ENCODE measurements at regions not wholly inside any gene's neighbourhood (a gene's known extent, or its start where the extent isn't known, plus 50 kb on each side); places are given as distances from the start of the nearest gene placed in this dataset.

GRCh38 chr12:24404086-24404815 lies 454.8 kb upstream of the SOX5 start:
- DNase-seq = no peak

- DNase-seq = no peak
These were observed 451.1 kb upstream of the SOX5 start for GRCh38 chr12:24400533-24400932.

DNA sequence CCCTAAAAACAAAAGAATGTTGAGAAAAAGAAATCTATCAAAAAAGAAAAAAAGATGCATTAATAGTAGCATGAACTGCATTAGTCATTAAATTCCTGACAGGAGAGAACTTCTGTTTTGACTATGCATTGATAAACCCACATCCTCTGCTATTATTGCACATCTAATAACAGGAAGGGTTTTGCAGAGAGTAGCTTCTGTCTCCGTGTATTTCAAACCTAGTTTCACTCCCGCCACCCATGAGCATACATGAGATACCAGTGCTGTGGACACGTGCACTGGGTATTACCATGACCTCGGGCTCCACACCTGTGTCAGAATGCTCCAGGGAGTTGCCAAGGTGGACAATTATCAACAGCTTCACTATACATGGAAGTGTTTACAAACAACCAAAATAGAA lies 449.1 kb upstream of the SOX5 start:
- no peak for DNase-seq

- DNase-seq = peak; percentile 32
These were observed 446.8 kb upstream of the SOX5 start for GRCh38 chr12:24396224-24396623.

GRCh38 chr12:24394246-24394645 lies 444.8 kb upstream of the SOX5 start:
- no peak for DNase-seq

DNA sequence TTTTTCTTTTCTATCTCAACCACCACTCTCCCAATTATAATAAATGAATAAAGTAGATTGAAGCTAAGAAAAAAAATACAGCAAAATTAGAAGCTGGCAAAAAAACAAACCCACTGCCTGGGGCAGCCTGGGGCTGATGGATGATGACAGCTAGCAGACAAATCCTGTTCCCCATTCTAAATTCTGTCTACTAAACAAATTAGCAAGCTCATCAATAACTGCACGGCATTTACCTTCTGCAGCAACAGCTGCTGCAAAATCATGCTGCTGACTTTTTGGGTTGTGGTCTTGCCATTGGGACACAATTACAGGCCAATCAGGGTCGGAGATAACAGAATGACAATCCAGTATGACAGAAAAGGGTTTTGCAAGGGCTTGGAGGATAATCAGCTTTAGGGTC lies 443.6 kb upstream of the SOX5 start:
- peak; percentile 98 for DNase-seq

DNA sequence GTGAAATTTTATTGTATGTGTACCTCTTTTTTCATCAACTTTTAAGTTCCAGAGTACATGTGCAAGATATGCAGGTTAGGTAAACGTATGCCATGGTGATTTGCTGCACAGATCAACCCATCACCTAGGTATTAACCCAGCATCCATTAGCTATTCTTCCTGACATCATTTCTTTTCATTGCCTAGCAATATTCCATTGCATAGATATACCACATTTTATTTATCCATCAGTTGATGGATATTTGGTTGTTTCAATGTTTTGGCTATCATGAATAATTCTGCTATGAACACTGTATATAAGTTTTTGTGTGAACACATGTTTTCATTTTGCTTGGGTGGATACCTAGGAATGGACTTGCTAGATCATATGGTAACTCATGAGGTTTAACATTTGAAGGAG lies 439.9 kb upstream of the SOX5 start:
- DNase-seq = no peak

DNA sequence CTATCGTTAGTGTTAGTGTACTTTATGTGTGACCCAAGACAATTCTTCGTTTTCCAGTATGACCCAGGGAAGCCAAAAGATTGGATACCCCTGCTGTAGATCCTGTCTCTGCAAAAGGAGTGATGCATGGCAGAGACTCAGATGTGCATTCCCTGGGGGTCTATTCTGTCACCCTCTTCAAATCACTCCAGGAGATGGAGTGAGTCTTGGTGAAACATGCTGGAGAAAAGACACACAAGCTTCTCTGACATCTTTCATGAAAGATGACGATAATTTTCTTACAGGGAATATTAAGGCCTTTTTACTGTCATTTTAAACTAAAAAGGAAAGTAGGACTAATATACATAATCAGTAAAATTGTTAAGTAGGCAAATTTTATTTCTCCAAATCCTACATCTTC lies 437.9 kb upstream of the SOX5 start:
- DNase-seq = no peak

DNA sequence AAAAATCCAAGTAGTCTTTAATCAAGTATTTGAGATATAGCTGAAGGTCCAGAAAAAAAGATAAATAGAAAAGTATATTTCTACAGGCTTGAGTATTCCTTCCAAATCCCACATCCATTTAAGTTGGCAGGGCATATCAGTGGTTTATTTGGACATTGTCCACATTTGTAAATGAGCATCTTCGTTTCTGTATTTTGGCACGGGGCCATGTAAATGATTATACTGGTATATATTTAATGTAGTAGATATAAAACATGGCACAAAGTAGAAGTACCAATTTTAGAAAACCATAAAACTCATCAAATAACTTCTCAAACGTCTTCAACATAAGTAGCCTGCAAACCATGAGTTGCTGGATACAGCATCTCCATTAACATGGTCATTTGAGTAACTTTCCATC lies 437.4 kb upstream of the SOX5 start:
- DNase-seq = no peak

GRCh38 chr12:24381790-24382189 lies 432.3 kb upstream of the SOX5 start:
- DNase-seq = no peak

DNA sequence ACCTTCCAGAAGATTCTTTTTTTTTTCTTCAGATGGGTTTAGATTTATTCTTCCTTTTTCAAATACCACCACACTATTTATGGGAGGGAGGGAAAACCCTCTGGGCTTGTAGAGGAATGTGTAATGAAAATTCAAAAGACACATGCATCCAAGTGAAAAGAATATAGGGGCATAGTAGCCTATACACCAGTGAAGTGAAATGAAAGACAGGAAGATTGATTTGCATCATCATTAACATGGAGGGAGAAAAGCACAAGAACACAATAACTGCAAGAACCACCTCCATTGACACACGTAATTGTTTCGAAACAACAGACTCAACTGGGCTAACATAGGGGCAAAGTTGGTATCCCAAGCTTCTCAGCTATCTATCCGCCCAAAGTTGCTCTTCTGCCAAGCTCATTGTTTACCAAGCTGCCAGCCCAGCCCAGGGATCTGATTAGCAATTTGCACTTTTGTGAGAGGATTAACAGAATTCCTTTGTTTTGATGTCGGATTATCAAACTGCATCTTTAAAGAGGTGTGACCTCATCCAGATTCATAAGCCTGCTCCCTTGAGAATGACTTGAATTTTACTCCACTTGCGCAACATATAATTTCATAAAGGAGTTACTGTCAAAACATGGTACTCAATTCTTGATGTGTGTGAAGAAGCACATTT lies 430.5 kb upstream of the SOX5 start:
- peak; percentile 94 for DNase-seq

DNA sequence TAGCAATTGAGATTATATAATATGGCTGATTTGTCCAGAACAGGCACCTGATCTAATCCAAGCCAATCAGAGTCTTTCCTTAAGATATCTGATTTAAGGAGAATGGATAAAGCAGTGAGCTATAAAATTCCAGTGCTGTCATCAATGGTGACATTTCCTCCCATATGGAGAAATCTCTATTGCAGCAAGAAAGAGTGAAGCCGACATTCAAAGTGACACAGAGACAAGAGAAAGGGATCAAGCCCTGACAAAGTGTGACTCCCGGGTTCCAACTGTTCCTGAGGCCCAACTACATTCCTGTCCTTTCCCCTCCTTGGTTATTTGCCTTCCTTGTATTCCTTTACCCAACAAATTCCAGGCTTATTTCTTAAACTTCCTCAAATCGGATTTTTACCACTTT lies 430.0 kb upstream of the SOX5 start:
- DNase-seq = peak; percentile 15

- no peak for DNase-seq
These were observed 429.3 kb upstream of the SOX5 start for GRCh38 chr12:24378548-24379407.

GRCh38 chr12:24374452-24374851 lies 425.0 kb upstream of the SOX5 start:
- DNase-seq = no peak

DNA sequence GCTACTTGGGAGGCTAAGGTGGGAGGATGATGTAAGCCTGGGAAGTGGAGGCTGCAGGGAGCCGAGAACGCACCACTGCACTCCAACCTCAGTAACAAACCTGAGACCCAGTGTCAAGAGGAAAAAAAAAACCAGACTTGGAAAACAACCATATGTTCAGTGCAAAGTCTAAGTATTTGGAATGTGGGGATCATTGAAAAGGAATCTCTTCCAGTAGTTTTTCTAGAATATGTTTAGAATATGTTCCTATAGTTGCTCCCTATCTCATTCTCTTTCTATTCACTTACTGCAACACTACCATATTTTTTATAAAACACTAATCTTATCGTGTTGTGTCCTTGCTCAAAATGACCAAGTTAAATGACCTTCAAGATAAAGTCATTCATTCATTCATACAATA lies 423.5 kb upstream of the SOX5 start:
- no peak for DNase-seq

DNA sequence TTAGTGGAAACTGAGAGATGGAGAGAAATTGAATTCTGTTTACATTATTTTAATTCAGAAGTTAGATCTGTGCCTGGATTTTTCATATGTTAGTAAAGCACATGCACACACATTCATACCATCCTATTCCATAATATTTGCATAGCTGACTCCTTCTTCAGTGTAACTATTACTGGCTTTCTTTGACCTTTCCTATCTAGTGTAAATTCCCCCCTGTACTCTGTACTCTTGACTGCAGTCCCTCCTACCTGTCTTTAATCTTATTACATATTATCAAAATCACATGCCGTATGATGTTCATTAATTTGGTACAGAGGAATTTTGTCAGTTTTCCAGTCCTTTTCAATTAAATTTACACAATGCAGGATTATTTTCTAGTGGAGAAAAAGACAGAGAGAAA lies 417.0 kb upstream of the SOX5 start:
- DNase-seq = no peak

GRCh38 chr12:24364921-24365320 lies 415.5 kb upstream of the SOX5 start:
- no peak for DNase-seq

- DNase-seq = peak; percentile 45
These were observed 413.8 kb upstream of the SOX5 start for GRCh38 chr12:24363177-24363754.

- DNase-seq = no peak
These were observed 412.6 kb upstream of the SOX5 start for GRCh38 chr12:24361877-24362580.

- no peak for DNase-seq
These were observed 411.4 kb upstream of the SOX5 start for GRCh38 chr12:24360907-24361306.

DNA sequence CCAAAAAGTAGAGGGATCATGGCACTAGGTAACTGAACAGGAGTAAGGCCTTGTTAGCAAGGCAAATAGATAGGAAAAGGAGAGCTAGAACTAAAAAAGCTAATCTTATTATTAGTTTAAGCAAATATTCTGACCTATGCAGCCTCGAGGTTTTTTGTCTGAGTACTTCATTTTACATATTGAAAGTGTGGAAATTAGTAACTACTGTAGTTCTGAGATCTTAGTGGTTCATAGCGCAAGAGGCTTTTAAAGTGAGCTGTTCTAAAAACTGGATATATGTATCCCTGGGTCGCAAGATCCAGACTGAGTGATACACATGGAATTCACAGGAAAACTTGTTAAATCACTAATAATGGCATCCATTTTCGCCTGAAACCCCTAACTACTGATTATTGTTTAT lies 411.0 kb upstream of the SOX5 start:
- DNase-seq = no peak

- no peak for DNase-seq
These were observed 410.6 kb upstream of the SOX5 start for GRCh38 chr12:24360057-24360456.

DNA sequence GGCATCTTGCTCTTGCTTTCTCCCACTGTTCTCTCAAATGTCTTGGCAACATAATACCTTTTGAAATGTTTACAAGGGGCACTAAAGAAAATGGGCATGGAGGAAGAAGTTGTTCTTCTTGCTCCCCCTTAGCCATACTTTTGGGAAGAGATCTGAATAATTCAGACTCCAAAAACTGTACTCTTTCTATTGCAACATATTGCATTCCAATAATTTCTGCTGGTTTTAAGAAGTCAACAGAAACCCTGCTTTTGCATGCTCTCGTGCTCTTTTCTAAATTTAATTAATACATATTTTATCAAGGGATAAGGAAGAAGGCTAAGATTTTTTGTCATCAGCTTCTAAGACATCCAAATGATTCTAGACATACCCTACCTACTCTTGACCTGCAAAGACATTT lies 409.9 kb upstream of the SOX5 start:
- DNase-seq = no peak
